Gastroesophageal sphincter (tissue), 4 donors: ENCODE measurements at regions not wholly inside any gene's neighbourhood (a gene's known extent, or its start where the extent isn't known, plus 50 kb on each side); places are given as distances from the start of the nearest gene placed in this dataset.
A peak's percentile ranks its signal among the peaks of the same experiment; 100 is the strongest.
"Not testable (repeated sequence)": the region's sequence is repeated elsewhere in the genome, so short reads cannot be mapped to it uniquely, and the experiment has no call there.

Experiments used
- ATAC-seq: fragments of 150-250 bp; one replicate; pipeline ENCODE4 v1.9.1; 2016; ENCODE audit warnings: mild to moderate bottlenecking, moderate library complexity
- H3K27ac ChIP-seq, 4 donors: fragments of 200-600 bp; sonication (generic) in 3 of 4; 1 replicate in 3 of 4; 2 replicates in 1 of 4; pipeline ENCODE4 v1.5.1; 2016 to 2019
- H3K27me3 ChIP-seq: fragments of 200-600 bp; sonication (generic); one replicate; pipeline ENCODE4 v1.5.1; 2019
- H3K36me3 ChIP-seq, 2 donors: fragments of 200-600 bp; sonication (generic); one replicate each; pipeline ENCODE4 v1.5.1; 2019; ENCODE audit warnings: control low read depth in 1 of 2
- H3K4me1 ChIP-seq, 3 donors: fragments of 200-600 bp; sonication (generic); 1 replicate in 2 of 3; 2 replicates in 1 of 3; pipeline ENCODE4 v1.5.1; 2016 to 2019; ENCODE audit warnings: control low read depth in 2 of 3
- H3K4me3 ChIP-seq, 2 donors: fragments of 200-600 bp; sonication (generic); one replicate each; pipeline ENCODE4 v1.5.1; 2019; ENCODE audit warnings: mild to moderate bottlenecking in 1 of 2, moderate library complexity in 1 of 2
- H3K9me3 ChIP-seq, 3 donors: fragments of 200-600 bp; sonication (generic); one replicate each; pipeline ENCODE4 v1.5.1; 2017 to 2019; ENCODE audit warnings: control low read depth in 2 of 3
- EP300 ChIP-seq: sonication (generic); formaldehyde crosslinking; IDR thresholded peaks from one replicate; pipeline ENCODE4 v1.6.1; 2017; ENCODE audit warnings: antibody characterized with exemption, mild to moderate bottlenecking
- POLR2A ChIP-seq, 2 donors: fragments of 450-650 bp; IDR thresholded peaks; one replicate each; pipeline ENCODE4 v1.6.1; 2017; ENCODE audit warnings: antibody characterized with exemption in 2 of 2, mild to moderate bottlenecking in 2 of 2, moderate library complexity in 1 of 2
- POLR2AphosphoS5 ChIP-seq: sonication (generic); formaldehyde crosslinking; IDR thresholded peaks from one replicate; pipeline ENCODE4 v1.6.1; 2017; ENCODE audit warnings: antibody characterized with exemption
- WGBS, 2 donors: methylation state at CpG; one replicate each; pipeline ENCODE4 v1.1.5; 2018; ENCODE audit warnings: low coverage in 1 of 2; 5-methylcytosine and 5-hydroxymethylcytosine counted together
- TF ChIP-seq, protein P1 (sequence below), 4 experiments: fragments of 200-600 bp in 2 of 4; fragments of 450-650 bp in 2 of 4; sonication (generic) in 1 of 4; IDR thresholded peaks; one replicate each; pipeline ENCODE4 v1.5.1; 2017 to 2019; ENCODE audit warnings: antibody characterized with exemption in 4 of 4, mild to moderate bottlenecking in 2 of 4, moderate library complexity in 2 of 4

DNA sequence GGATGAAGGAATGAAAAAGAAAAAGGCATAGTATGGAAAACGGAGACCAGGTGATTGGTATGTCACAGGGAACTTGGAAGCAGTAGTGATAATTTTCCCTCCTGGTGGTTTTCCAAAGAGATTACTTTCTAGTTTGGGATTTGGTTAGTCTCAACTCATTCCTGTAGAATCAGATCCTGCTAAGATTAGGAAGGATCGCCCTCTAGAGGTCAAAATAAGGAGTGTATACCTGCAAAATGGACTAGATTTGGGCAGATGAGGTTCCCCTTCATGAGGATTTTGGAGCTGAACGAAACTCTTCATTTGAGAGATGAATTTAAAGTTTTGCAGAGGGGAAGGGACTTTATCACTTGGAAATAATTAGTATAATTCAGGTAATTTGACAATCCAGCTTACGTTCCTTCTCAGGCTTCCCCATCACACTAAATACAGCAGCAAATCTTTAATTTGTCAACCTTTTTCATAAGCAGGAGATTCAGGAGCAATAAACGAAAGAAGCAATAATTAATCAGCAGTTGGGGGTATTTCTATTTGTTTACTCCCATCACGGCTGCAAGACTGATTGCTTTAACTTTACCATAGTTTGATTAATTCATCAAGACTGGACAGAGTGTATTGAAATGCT is 65.2 kb downstream of the CCDC195 start:
- TF ChIP-seq POLR2AphosphoS5 (no peak), POLR2A (IDR thresholded peaks at IDR 0.05) (no peak), EP300 (no peak)
- TF ChIP-seq, protein P1, sequence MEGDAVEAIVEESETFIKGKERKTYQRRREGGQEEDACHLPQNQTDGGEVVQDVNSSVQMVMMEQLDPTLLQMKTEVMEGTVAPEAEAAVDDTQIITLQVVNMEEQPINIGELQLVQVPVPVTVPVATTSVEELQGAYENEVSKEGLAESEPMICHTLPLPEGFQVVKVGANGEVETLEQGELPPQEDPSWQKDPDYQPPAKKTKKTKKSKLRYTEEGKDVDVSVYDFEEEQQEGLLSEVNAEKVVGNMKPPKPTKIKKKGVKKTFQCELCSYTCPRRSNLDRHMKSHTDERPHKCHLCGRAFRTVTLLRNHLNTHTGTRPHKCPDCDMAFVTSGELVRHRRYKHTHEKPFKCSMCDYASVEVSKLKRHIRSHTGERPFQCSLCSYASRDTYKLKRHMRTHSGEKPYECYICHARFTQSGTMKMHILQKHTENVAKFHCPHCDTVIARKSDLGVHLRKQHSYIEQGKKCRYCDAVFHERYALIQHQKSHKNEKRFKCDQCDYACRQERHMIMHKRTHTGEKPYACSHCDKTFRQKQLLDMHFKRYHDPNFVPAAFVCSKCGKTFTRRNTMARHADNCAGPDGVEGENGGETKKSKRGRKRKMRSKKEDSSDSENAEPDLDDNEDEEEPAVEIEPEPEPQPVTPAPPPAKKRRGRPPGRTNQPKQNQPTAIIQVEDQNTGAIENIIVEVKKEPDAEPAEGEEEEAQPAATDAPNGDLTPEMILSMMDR (IDR thresholded peaks at IDR 0.05), result peak; percentile 68 to 80 (median 76)
- 11 to 14% methylated on average over 5 to 6 of the region's 6 CpGs for WGBS, 2 donors
- Histone ChIP-seq H3K27ac (no peak overlapping the region), H3K9me3 (peaks cover 0 to 8% (median 0%) of the 10 kb centered on the region in 3 donors), H3K27me3 (no peaks in the 10 kb centered on the region), H3K4me3 (no peak overlapping the region), H3K36me3 (no peaks in the 10 kb centered on the region), H3K4me1 (no peaks in the 10 kb centered on the region)
- no peak for ATAC-seq

DNA sequence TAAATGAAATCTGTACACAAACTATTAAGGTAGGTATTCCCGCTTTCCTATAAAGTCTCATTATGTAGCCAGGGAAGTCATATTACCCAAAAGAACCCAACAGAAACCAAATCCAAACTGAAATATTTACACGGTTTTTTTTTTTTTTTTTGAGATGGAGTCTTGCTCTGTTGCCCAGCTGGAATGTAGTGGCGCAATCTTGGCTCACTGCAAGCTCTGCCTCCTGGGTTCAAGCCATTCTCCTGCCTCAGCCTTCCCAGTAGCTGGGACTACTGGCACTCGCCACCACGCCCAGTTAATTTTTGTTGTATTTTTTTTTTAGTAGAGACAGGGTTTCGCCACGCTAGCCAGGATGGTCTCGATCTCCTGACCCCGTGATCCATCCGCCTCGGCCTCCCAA is 62.5 kb upstream of the CUL3 start:
- H3K4me1 ChIP-seq, H3K36me3 ChIP-seq, H3K27ac ChIP-seq, H3K9me3 ChIP-seq, H3K27me3 ChIP-seq, H3K4me3 ChIP-seq, ATAC-seq: not testable (repeated sequence)
- WGBS, 2 donors, result 92% methylated on average over 10 to 11 of the region's 11 CpGs

DNA sequence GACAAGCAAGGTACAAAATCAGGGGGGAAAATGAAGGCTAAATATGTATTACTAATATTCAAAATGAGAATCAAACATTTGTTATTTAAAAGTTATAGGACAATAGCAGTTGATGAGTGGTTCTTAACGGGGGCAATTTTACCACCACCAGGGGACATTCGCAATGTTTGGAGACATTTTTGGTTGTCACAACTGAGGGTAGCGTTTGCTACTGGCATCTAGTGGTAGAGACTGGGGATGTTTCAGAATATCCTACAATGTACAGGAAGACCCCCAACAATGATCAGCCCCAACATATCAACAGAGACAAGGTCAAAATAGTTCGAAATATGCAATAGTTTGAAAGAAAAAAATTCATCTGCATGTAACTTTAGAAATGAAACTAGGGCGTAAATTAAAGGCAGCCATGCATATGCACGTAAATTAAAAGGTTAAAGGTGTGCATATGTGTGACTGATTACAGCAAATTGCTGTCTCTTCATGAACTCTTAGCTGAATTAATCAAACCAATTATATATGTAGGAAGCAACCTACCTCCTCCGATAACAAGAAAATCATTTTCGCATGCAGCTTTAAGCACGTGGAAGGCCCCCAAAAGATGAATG is 61.2 kb upstream of the CUL3 start:
- Histone ChIP-seq H3K36me3 (no peaks in the 10 kb centered on the region), H3K4me3 (no peak overlapping the region), H3K4me1 (no peaks in the 10 kb centered on the region), H3K27ac (no peak overlapping the region), H3K27me3 (peaks cover 8% of the 10 kb centered on the region), H3K9me3 (no peaks in the 10 kb centered on the region)
- WGBS, 2 donors, result 47 to 48% methylated on average over 9 of the region's 9 CpGs
- TF ChIP-seq EP300, result no peak
- TF ChIP-seq, protein P1 (IDR thresholded peaks at IDR 0.05), result peak in 3 of 4 experiments; percentile 28 to 45 (median 29)
- no peak for ATAC-seq

DNA sequence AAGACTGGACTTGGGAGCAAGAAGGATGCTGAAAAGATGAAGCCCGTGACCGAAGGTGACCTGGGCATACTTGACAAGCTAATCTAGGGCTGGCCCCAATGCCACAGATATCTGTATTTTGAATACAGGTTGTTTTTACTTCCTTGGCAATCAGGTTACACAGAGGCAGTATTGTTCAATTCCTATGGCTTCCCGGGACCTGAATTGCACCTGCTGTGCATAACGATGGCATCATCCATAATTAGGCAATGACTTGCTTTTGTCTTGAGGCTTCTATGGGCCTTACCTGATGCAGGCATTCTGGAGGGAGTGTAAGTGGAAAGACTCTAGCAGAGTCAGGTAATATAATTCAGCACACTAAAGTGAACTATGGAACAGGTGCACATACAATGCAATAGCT is 60.6 kb upstream of the CUL3 start:
- no peaks in the 10 kb centered on the region for H3K36me3 ChIP-seq
- no peak for TF ChIP-seq POLR2A (IDR thresholded peaks at IDR 0.05)
- no peak for TF ChIP-seq EP300
- no peak for TF ChIP-seq POLR2AphosphoS5
- TF ChIP-seq, protein P1 (IDR thresholded peaks at IDR 0.05), result no peak
- H3K4me3 ChIP-seq, result no peak overlapping the region
- H3K27ac ChIP-seq, result no peak overlapping the region
- WGBS, 2 donors, result 84 to 92% methylated on average over 2 to 4 of the region's 4 CpGs
- ATAC-seq, result no peak
- peaks cover 8% of the 10 kb centered on the region for H3K27me3 ChIP-seq
- H3K9me3 ChIP-seq, result no peaks in the 10 kb centered on the region
- no peaks in the 10 kb centered on the region for H3K4me1 ChIP-seq

DNA sequence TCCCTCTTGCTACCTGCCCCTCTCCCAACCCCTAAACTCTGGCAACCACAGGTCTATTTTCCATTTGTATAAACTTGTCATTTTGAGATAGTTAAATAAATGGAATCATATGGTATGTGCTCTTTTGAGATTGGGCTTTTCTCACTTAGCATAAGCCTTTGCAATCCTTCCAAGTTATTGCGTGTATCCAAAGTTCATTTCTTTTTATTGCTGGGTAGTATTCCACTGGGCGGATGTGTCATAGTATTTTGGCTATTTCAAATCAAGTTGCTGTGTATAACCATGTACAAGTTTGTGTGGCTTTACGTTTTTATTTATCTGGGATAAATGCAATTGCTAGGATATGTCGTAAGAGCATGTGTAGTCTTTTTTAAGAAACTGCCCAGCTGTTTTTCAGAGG is 55.5 kb upstream of the CUL3 start:
- TF ChIP-seq, protein P1 (IDR thresholded peaks at IDR 0.05), result no peak
- TF ChIP-seq POLR2A (IDR thresholded peaks at IDR 0.05), result no peak
- no peak for TF ChIP-seq POLR2AphosphoS5
- TF ChIP-seq EP300, result no peak
- no peak for ATAC-seq
- Histone ChIP-seq H3K4me3 (no peak overlapping the region), H3K9me3 (no peaks in the 10 kb centered on the region), H3K36me3 (no peaks in the 10 kb centered on the region), H3K4me1 (no peaks in the 10 kb centered on the region), H3K27me3 (peaks cover 8% of the 10 kb centered on the region), H3K27ac (no peak overlapping the region)
- WGBS, 2 donors, result 85 to 91% methylated on average over 4 of the region's 4 CpGs
